ENCODE measurements at regions not wholly inside any gene's neighbourhood (a gene's known extent, or its start where the extent isn't known, plus 50 kb on each side); places are given as distances from the start of the nearest gene placed in this dataset.

GRCh38 chr2:234603619-234604018 lies 106.7 kb upstream of the ARL4C start:
- TF ChIP-seq CTCF (IDR thresholded peaks at IDR 0.05; ENCODE audit: low read length) (peak; percentile 37; the same call in 1 of the 2 replicates), EZH2 (IDR thresholded peaks at IDR 0.05; ENCODE audit: borderline replicate concordance, low read length) (no peak)

All from OCI-LY1 (cell line).